Stimulated activated CD4-positive, alpha-beta T cell treated with anti-CD3 and anti-CD28 coated beads, Interleukin-2, amount 100 ng/mL, for 48 hours (primary cell): ENCODE measurements at regions not wholly inside any gene's neighbourhood (a gene's known extent, or its start where the extent isn't known, plus 50 kb on each side); places are given as distances from the start of the nearest gene placed in this dataset.
"Not testable (repeated sequence)": the region's sequence is repeated elsewhere in the genome, so short reads cannot be mapped to it uniquely, and the experiment has no call there.

Experiments
- DNase-seq, 2 donors: peaks; one replicate each; pipeline ENCODE4 v3.0.0-alpha.2; 2020

- no peak for DNase-seq
Observed at GRCh38 chr3:20316238-20316637, 130.2 kb upstream of the SGO1 start.

GRCh38 chr3:20310629-20311028 is 124.6 kb upstream of the SGO1 start:
- DNase-seq, result no peak

GRCh38 chr3:20307383-20307782 is 121.4 kb upstream of the SGO1 start:
- DNase-seq, result no peak

- no peak for DNase-seq
Observed at GRCh38 chr3:20305647-20306046, 119.6 kb upstream of the SGO1 start.

GRCh38 chr3:20302766-20303165 is 116.8 kb upstream of the SGO1 start:
- DNase-seq, result no peak

- DNase-seq, result no peak
Observed at GRCh38 chr3:20288050-20288449, 102.0 kb upstream of the SGO1 start.

GRCh38 chr3:20280257-20280656 is 94.3 kb upstream of the SGO1 start:
- no peak for DNase-seq

- not testable (repeated sequence) for DNase-seq
Observed at GRCh38 chr3:20265977-20266376, 80.0 kb upstream of the SGO1 start.

- no peak for DNase-seq
Observed at GRCh38 chr3:20264900-20265567, 79.0 kb upstream of the SGO1 start.

GRCh38 chr3:20258371-20258770 is 72.4 kb upstream of the SGO1 start:
- no peak for DNase-seq

GRCh38 chr3:20256144-20256543 is 70.1 kb upstream of the SGO1 start:
- DNase-seq, result no peak

GRCh38 chr3:20254268-20255117 is 68.5 kb upstream of the SGO1 start:
- no peak for DNase-seq

- no peak for DNase-seq
Observed at GRCh38 chr3:20250786-20251185, 64.8 kb upstream of the SGO1 start.

GRCh38 chr3:20250314-20250713 is 64.3 kb upstream of the SGO1 start:
- no peak for DNase-seq

- DNase-seq, result no peak
Observed at GRCh38 chr3:20246662-20247061, 60.7 kb upstream of the SGO1 start.

GRCh38 chr3:20245781-20246180 is 59.8 kb upstream of the SGO1 start:
- DNase-seq, result no peak

- DNase-seq, result no peak
Observed at GRCh38 chr3:20240154-20240883, 54.3 kb upstream of the SGO1 start.

GRCh38 chr3:20238199-20238598 is 52.2 kb upstream of the SGO1 start:
- DNase-seq, result not testable (repeated sequence)

GRCh38 chr3:20236603-20237002 is 50.6 kb upstream of the SGO1 start:
- DNase-seq, result no peak
